Activated CD4-positive, CD25-positive, alpha-beta regulatory T cell (primary cell): ENCODE measurements at regions not wholly inside any gene's neighbourhood (a gene's known extent, or its start where the extent isn't known, plus 50 kb on each side); places are given as distances from the start of the nearest gene placed in this dataset.

ENCODE experiments used
- DNase-seq, 4 experiments: peaks; one replicate each; lab custom pipeline; 2025; lab: John Stamatoyannopoulos, UW

DNA sequence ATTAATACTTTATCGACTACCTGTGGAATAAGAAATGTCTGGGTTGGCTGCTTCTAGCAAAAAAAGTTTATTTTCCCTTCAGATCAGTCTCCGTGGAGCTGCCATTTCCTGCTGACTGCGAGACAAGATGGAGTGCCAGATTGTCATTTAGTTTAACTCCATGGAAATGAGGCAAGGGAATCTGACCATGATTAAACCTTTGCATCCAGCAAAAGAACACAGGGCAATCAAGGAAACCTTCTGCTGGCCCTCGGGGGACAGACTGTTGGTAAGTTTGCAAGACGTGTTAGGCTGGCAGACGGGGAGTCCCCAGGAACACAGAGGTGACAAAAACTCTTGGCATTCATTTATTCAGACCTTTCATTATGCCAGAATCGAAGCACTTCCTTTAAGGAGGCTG lies 52.2 kb upstream of the SPACA1 start:
- DNase-seq: no peak

- DNase-seq: no peak
These were observed 54.3 kb upstream of the SPACA1 start for GRCh38 chr6:87993356-87993755.

DNA sequence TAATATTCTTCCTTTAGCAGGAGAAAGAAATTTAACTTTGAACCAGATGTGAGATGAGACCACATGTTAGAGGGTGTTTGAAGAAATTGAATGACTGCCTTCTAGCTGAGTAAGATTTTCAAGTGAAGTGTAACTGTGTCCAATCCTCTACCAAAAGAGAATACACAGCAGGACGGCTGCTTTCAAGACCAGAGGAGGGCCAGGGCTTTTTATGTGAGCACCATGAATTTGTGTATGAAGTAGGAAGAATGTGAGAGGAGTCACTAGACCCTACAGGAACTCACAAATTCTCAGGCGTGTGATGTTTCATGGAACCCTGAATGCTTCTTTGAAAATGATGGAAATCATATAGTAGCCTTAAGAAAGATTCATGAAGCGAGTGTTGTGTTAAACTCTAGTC lies 56.8 kb upstream of the SPACA1 start:
- DNase-seq: no peak

- no peak for DNase-seq
These were observed 65.5 kb upstream of the SPACA1 start for GRCh38 chr6:87982134-87982533.

DNA sequence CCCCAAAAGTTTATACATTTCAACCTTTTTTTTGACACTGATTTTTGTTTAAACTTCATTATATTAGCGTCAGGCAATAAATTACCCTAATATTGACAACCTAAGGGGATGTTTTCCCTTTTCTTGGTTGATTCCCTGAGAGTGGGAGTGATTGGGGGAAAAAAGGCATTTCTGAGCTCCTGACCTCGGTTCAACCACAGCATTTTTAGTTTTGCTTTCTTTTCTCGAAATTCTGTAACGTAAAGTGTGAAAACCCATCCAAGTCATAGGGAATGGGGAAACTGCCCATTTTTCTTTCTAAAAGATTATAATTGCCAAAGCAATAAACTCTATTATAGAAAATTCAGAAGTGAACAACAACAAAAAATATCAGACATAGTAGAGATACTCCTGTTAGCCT lies 67.9 kb upstream of the SPACA1 start:
- DNase-seq: no peak

DNA sequence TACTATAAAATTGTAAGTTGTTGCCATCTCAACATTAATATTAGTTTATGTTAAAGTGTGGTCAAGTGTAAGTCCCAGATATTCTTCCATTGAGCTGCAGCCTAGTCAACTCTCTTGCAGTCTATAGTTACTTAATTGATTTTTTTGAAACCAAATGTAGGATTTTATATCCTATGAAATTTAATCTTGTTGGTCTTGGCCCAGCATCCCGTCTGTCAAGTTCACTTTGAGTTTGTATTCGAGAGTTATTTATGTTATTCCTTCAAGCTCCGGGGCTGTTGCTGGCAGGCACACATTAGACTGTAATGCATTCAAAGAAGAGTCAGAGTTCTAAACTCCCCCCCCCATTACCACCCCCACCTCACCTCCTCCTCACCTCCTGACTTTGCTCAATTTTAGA lies 71.0 kb upstream of the SPACA1 start:
- no peak for DNase-seq

- DNase-seq: no peak
These were observed 72.1 kb upstream of the SPACA1 start for GRCh38 chr6:87975561-87975960.

DNA sequence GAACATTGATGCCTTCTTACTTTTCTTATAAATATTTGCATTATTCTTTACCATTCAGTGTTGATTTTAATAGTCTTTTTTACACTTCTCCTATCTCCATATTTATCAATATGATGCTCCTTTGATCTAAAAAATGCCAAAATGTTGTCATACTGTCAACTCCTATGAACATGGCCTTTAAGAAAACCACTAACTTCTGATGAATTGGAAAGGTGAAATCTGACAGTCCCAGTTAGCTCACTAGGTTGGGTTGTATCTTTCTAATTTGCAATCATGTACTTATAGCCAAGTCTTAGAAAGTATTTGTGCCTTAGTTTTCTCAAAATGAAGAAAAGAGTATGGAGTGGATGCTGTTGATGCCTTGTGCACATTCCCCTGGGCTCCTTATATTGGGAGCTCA lies 75.4 kb upstream of the SPACA1 start:
- DNase-seq: no peak

DNA sequence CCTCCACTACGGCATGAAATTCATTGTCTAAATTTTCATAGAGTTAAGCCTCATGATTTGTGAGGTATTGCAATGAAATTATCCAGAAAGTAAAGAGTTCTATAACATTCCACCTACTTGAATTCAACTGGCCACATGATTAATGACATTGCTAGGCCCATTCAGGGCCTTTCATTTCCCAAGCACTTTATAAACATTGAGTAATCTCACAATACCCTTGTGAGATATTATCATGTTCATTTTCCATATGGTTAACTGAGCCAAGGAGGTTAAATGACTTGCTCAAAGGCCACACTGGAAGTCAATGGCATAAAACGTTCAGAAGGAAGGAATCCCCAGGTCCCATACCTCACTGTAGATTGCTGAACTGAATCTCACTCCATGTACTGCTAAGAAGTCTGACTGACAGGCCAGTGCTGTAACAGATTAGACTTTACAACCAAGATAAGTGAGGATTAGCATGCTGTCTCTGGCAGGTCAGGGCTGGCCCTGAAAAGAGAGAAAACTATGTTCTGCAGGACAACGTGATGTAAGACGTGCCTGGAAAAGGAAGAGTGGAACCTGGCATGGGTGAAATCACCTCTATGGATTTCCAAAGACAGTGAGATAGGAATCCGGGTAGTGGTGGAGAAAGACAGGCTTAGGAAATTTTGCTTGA lies 75.9 kb upstream of the SPACA1 start:
- no peak for DNase-seq

DNA sequence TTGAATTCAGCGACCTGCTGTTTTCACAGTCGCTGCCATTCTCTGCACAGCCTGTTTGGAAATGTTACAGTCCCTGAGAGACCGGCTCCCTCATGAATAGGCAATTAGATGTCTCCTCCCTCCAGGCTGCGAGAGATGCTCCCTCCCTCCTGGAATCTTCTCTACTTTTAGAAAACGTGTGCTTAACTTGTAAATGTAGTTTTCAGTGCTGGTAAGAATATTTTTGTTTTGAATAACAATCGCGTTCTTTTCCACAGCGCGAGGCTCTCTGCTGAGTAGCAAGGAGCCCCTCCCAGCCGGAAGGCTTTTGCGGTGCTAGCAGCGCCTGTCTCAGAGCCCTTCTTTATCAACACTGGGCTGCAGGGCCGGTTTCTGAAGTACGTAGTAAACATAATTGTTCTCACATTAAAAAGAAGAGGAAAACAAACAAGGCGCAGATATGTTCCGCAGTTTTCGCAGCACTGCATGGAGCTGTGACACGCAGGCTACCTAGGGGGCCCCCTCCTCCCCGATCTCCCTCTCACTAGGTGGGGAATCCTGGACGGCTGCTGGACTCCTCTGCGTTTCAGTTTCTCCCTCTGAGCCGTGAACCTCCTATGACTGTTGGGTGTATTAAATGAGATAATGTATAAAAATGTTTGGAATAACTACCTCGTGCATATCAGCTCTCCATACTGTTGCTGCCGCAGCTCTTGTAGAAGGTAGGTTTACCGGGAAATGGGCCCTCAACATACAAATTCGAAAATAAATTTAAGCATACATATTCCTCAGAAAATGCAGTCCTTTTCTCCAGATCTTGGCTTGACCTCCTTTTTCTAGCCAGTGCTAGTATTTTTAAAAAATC lies 79.0 kb upstream of the SPACA1 start:
- no peak for DNase-seq

DNA sequence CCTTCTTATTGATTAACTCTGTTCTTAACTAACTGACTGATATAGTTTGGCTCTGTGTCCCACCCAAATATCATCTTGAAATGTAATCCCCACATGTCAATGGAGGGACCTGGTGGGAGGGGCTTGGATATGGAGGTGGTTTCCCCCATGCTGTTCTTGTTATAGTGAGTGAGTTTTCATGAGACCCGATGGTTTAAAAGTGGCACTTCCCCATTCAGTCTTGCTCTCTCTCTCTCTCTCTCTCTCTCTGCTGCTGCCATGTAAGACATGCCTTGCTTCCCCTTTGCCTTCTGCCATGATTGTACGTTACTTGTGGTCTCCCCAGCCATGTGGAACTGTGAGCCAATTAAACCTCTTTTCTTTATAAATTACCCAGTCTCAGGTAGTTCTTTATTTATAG lies 81.8 kb upstream of the SPACA1 start:
- no peak for DNase-seq

- DNase-seq: no peak
These were observed 88.6 kb upstream of the SPACA1 start for GRCh38 chr6:87959083-87959482.

DNA sequence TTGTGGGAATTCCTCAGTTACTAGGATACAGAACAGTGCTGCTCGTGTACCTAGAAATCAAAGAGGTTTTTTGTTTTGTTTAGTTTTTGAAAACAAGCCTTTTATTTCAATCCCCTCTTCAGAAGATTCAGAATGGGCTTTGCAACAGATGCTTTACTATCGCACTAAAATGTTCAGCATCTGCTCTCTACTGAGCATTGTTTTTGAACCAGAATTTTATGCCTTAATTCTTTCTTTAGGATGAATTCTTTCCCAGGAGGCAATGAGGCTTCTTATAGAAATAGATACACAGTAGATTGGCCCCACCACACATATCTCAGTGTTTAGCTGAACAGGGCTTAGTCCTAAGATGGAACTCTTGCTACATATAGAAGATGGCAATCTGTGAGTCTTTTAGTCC lies 95.9 kb upstream of the SPACA1 start:
- no peak for DNase-seq

DNA sequence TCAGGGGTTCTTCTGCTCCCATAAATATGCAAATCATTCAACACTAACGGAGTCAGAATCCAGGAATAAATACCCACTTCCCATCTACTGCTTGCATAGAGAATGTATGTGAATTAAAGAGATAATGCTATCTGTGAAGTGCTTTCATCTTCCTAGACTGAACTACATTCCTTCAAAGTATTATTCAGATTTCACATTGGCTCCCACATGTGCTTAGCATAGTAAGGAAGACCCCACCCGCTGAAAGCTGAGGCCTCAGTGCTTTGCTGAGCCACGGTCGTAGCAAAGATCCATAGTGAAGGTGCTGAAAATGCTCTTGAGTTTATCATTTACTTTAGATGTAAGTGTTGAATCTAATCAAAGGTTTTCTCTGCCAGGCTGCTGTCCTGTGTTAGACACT lies 97.0 kb upstream of the SPACA1 start:
- DNase-seq: no peak

GRCh38 chr6:87949194-87949593 lies 98.4 kb upstream of the SPACA1 start:
- DNase-seq: no peak

DNA sequence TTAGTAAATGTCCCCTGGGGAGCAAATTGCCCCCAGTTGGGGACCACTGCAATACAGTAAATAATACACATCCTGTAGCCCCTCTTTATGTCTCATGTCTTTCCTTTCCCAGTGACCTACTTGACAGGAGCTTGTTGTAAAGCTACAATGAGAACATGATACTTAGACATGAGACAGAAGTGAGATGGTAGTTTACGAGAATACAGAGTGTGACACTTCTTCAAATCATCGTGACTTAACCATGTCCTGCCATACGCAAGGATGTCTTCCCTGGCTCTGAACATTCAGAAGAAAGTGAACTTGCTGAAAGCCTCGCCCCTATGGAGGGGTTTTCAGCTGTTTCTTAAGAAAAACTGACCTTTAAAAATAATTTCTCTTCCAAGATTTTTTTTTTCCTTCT lies 101.0 kb upstream of the SPACA1 start:
- DNase-seq: no peak

DNA sequence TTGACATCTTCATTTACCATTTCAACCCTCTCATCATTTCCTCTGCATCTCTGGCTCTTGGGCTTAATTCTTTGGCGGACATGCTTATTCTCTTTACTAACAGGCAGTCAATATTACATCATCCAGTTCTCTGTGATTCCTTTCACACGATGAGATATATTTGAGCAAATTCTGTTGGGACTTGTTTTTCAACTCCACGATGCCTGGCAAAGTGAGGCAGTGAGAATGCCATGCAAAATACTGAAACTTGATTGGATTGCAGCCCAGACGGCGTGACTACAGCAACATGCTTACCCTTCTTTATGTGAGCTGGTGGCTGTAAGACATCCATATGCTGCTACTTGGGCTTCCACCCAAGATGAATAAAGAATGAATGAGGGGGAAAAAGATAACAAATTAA lies 101.7 kb upstream of the SPACA1 start:
- no peak for DNase-seq

DNA sequence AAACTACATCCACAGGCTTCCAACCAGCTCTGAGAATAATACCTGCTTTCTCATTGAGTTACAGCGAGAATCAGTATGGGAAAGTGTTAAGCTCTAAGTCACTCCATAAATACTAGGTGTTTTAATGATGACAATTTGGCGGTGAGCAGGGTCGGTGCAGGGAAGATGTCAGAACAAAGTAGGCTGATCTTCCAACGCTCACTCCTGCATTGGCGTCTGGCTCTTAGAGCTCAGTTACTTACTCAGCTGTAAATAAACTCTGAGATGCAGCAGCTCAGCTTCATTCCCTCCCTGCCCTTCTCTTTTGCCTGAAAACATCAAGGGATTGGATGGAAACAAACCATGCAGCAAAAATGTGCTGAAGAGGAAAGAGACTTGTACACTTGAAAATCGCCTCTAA lies 102.5 kb upstream of the SPACA1 start:
- no peak for DNase-seq

DNA sequence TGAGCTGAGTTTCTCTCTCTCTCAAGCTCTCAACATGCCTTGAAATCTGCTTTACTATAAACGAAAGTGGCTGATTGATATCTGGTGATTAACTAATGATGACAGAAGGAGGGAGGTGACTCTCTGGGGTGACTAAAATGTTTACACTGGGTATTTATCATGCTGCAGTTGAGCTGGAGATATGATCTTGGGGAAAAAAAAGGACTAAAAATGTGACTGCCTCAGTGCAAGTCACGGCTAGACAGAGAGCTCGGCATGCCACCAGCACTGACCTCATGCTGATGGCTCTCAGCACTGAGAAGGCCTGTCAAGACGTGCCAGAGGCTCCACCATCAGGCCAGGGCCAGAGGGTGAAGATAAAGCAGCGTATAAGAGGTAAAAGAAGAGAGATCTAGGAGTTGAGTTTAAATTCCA lies 103.1 kb upstream of the SPACA1 start:
- no peak for DNase-seq

DNA sequence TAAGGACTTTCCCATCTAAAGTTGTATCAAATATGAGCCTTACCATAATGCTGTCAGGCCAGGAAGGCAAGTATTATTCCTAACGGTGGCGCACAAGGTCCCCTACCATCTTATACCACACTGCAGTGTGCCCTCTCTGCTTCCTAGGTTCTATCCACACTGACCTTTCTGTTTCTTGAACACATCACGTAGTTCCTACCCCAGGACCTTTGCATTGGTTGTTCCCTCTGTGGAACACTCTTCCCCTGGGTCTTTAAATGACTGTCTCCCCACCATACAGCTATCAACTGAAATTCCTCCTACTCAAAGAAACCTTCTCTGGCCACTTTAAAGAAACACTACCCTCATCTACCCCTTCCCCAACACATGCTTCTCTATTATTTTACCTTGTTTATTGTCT lies 104.5 kb upstream of the SPACA1 start:
- no peak for DNase-seq

- DNase-seq: no peak
These were observed 105.9 kb upstream of the SPACA1 start for GRCh38 chr6:87941556-87942358.

DNA sequence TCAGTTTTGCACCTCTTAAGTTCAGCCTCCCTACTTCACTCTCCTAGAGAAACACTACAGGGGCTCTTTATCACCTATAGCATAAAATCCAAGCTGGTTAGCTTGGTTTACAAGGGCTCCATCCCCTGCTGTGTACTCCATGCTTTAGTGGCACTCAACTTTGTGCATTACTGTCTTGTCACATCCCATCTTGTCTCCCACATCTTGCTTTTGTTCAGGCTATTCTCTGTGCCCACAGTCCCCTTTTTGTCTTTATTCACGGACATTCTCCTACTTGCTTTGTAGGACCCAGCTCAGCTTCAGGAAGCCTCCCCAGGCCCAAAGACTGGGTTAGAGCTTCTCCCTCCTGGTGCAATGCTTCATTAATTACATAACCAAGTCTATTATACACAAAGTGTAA lies 107.9 kb upstream of the SPACA1 start:
- DNase-seq: no peak

GRCh38 chr6:87938287-87938686 lies 109.4 kb upstream of the SPACA1 start:
- DNase-seq: no peak
